ENCODE measurements at regions not wholly inside any gene's neighbourhood (a gene's known extent, or its start where the extent isn't known, plus 50 kb on each side); places are given as distances from the start of the nearest gene placed in this dataset.

DNA sequence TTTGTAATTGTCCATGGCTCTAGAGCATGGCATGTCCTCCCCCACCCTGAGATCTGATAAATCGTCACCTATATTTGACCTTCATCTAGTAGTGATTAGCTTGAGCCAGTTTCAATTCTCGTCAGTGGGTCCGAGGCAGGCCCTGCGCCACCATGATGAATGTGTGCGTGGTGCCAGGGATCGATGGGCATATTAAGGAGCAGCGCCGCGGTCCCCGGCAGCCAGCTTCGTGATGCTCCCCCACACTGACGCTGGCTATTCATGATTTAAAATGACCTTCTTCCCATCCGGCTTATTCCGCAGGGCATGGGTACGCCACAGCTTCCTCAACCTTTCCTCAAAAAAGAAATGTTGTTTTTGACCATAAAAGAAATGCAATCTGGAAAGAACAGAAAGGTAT is 68.0 kb downstream of the SLC25A47 start:
- peak overlapping the region; percentile 9 for H3K4me3 Mint-ChIP-seq
- TF ChIP-seq, protein P1, sequence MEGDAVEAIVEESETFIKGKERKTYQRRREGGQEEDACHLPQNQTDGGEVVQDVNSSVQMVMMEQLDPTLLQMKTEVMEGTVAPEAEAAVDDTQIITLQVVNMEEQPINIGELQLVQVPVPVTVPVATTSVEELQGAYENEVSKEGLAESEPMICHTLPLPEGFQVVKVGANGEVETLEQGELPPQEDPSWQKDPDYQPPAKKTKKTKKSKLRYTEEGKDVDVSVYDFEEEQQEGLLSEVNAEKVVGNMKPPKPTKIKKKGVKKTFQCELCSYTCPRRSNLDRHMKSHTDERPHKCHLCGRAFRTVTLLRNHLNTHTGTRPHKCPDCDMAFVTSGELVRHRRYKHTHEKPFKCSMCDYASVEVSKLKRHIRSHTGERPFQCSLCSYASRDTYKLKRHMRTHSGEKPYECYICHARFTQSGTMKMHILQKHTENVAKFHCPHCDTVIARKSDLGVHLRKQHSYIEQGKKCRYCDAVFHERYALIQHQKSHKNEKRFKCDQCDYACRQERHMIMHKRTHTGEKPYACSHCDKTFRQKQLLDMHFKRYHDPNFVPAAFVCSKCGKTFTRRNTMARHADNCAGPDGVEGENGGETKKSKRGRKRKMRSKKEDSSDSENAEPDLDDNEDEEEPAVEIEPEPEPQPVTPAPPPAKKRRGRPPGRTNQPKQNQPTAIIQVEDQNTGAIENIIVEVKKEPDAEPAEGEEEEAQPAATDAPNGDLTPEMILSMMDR (IDR thresholded peaks at IDR 0.05; ENCODE audit: unreplicated experiment) = no peak
- no peaks in the 10 kb centered on the region for H3K9me3 Mint-ChIP-seq
- no peak for DNase-seq (ENCODE audit: low spot score in 2 of 2, unreplicated experiment in 2 of 2)
- H3K27me3 Mint-ChIP-seq (ENCODE audit: low read depth) = no peaks in the 10 kb centered on the region
- H3K27ac Mint-ChIP-seq = peak overlapping the region; percentile 89
- H3K4me1 Mint-ChIP-seq = peaks cover 76% of the 10 kb centered on the region
- H3K36me3 Mint-ChIP-seq = no peaks in the 10 kb centered on the region

DNA sequence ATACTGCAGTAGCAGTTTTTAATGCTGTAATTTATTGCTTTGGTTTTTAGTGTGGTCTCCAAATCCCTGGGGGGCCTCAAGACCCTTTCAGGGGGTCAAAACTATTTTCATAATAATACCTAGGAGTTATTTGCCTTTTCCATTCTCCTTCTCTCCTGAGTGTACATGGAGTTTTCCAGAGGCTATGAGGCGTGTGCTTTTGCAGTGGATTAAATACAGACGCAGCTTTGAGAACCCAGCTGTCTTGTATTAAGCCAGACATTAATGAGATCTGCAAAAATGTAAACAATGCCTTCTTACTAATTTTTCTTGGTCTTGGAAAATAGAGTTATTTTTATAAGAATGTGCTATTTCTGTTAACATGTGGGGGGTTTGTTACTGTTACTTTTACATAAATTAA is 68.6 kb downstream of the SLC25A47 start:
- Mint-ChIP-seq H3K27ac (peak overlapping the region; percentile 89), H3K4me1 (peaks cover 71% of the 10 kb centered on the region), H3K4me3 (no peak overlapping the region), H3K27me3 (ENCODE audit: low read depth) (no peaks in the 10 kb centered on the region), H3K36me3 (no peaks in the 10 kb centered on the region), H3K9me3 (no peaks in the 10 kb centered on the region)
- TF ChIP-seq, protein P1 (IDR thresholded peaks at IDR 0.05; ENCODE audit: unreplicated experiment) = no peak
- no peak for DNase-seq (ENCODE audit: low spot score in 2 of 2, unreplicated experiment in 2 of 2)

DNA sequence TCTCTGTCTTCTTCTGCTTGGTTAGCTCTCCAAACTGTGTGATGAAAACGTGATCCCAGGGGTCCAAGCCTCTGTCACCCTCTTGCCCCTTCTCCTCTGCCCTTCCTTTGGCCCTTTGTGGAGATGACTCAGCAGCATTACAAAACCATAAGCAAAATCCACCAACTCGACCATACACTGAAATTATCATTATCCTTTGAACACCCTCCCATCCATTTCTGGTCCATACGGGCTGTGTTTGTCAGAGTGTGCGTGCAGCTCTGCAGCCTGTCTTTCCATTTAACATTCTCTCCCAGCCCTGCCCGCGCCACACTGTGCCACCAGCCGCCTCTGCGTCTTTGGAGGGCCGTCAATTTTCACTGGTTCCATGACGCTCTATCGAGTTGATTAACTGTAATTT is 69.2 kb downstream of the SLC25A47 start:
- Mint-ChIP-seq H3K4me3 (no peak overlapping the region), H3K27me3 (ENCODE audit: low read depth) (no peaks in the 10 kb centered on the region)

DNA sequence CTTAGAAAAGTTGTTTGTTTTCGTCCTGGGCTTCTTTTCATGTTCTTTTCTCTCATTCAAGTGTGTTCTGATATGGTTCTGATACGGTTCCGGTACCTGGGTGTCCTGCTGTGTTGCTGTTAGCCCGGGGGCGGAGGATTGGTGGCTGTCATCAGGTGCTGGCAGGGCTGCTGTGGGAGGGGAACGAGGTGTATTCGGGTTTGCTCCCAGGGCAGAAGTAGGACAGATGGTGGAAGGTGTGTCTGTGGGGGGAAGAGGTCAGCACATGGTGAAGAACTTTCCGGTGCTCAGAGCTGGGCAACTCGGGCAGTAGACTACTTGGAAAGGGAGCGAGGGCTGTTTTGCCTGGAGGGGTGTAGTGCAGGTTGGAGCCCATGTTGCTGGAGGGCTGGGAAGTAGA is 70.2 kb downstream of the SLC25A47 start:
- TF ChIP-seq, protein P1 (IDR thresholded peaks at IDR 0.05; ENCODE audit: unreplicated experiment) = no peak
- no peak for DNase-seq (ENCODE audit: low spot score in 2 of 2, unreplicated experiment in 2 of 2)
- Mint-ChIP-seq H3K27me3 (ENCODE audit: low read depth) (no peaks in the 10 kb centered on the region), H3K4me3 (no peak overlapping the region), H3K27ac (peak overlapping the region; percentile 60), H3K9me3 (no peaks in the 10 kb centered on the region), H3K4me1 (peaks cover 72% of the 10 kb centered on the region), H3K36me3 (no peaks in the 10 kb centered on the region)

More for the DNA sequence above, 69.2 kb downstream of the SLC25A47 start:
- Mint-ChIP-seq H3K27ac (peak overlapping the region; percentile 25), H3K36me3 (no peaks in the 10 kb centered on the region), H3K9me3 (no peaks in the 10 kb centered on the region), H3K4me1 (peaks cover 72% of the 10 kb centered on the region)
- DNase-seq (ENCODE audit: low spot score in 2 of 2, unreplicated experiment in 2 of 2) = no peak
- TF ChIP-seq, protein P1 (IDR thresholded peaks at IDR 0.05; ENCODE audit: unreplicated experiment) = no peak

DNA sequence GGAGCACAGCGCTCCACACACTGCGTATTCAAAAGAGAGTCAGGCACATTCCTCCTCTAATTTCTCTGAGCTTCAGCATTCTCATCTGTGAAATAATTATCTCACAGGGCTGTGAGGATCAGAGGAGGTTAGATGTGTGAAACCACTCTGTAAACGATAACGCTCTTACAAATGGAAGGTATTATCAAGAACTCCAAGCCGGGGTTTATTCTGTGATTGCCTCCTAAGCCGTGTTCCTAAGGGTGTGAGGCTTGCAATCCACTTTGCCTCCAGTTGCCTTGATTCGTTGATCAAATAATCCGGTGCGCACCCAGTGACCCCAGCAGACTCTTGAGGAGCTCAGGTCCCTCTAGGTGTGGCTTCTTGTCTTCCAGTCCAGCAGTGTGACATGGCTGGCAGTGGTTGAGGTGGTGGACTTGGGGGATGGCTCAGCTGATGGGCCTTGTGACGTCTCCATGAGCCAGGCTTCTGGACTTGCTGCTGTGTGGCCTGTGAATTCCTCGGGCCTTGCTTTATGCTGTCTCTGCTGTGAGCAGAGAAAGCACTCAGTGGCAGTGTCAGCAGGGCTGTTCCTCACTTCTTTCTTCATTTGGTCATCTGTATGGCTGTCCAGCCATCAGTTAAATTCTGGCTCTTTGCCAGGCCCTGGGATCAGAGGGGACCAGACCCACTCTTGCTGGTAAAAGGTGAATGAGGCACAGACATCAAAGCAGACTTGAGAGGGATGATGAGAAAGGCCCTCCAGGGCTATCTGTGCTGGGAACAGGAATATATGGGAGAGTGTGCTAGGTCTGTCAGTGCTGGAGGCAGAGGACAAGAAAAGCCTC is 71.0 kb downstream of the SLC25A47 start:
- H3K36me3 Mint-ChIP-seq = no peaks in the 10 kb centered on the region
- H3K9me3 Mint-ChIP-seq = no peaks in the 10 kb centered on the region
- peak overlapping the region; percentile 52 for H3K27ac Mint-ChIP-seq
- H3K4me3 Mint-ChIP-seq = no peak overlapping the region
- peaks cover 74% of the 10 kb centered on the region for H3K4me1 Mint-ChIP-seq
- TF ChIP-seq, protein P1 (IDR thresholded peaks at IDR 0.05; ENCODE audit: unreplicated experiment) = no peak
- no peaks in the 10 kb centered on the region for H3K27me3 Mint-ChIP-seq (ENCODE audit: low read depth)
- DNase-seq (ENCODE audit: low spot score in 2 of 2, unreplicated experiment in 2 of 2) = no peak
